Astrocyte (in vitro differentiated cells and primary cell): ENCODE measurements at regions not wholly inside any gene's neighbourhood (a gene's known extent, or its start where the extent isn't known, plus 50 kb on each side); places are given as distances from the start of the nearest gene placed in this dataset.

ENCODE experiments used
- CTCF ChIP-seq: IDR thresholded peaks from 2 replicates; pipeline ENCODE4 v1.5.1; 2011; ENCODE audit warnings: low read depth, mild to moderate bottlenecking, inconsistent platforms, low read length, moderate library complexity; ENCODE audit not compliant: insufficient read depth
- EZH2 ChIP-seq: IDR thresholded peaks from 2 replicates; pipeline ENCODE4 v1.6.1; 2012; ENCODE audit warnings: mild to moderate bottlenecking, low read length, inconsistent platforms; ENCODE audit not compliant: insufficient read depth

GRCh38 chr11:15912825-15913224, 443.5 kb downstream of the SOX6 start:
- TF ChIP-seq CTCF = no peak
- no peak for TF ChIP-seq EZH2
